ENCODE measurements at regions not wholly inside any gene's neighbourhood (a gene's known extent, or its start where the extent isn't known, plus 50 kb on each side); places are given as distances from the start of the nearest gene placed in this dataset.
"Not testable (repeated sequence)": the region's sequence is repeated elsewhere in the genome, so short reads cannot be mapped to it uniquely, and the experiment has no call there.

- peaks cover 5% of the 10 kb centered on the region for H3K36me3 Mint-ChIP-seq (ENCODE audit: low read depth)
- H3K4me1 Mint-ChIP-seq: no peaks in the 10 kb centered on the region
- no peak overlapping the region for H3K4me3 Mint-ChIP-seq
- no peak for DNase-seq
- TF ChIP-seq CTCF (IDR thresholded peaks at IDR 0.05): peak; percentile 48
- peaks cover 52% of the 10 kb centered on the region for H3K9me3 Mint-ChIP-seq
- H3K27me3 Mint-ChIP-seq (ENCODE audit: low read depth, poor library complexity): peaks cover 20% of the 10 kb centered on the region
- no peak overlapping the region for H3K27ac Mint-ChIP-seq
These were observed 63.2 kb upstream of the SNX19 start for GRCh38 chr11:130979386-130979972.

- no peaks in the 10 kb centered on the region for H3K4me1 Mint-ChIP-seq
- no peak for DNase-seq
- H3K4me3 Mint-ChIP-seq: no peak overlapping the region
- H3K27me3 Mint-ChIP-seq (ENCODE audit: low read depth, poor library complexity): peaks cover 15% of the 10 kb centered on the region
- peaks cover 54% of the 10 kb centered on the region for H3K9me3 Mint-ChIP-seq
- no peak overlapping the region for H3K27ac Mint-ChIP-seq
- peaks cover 5% of the 10 kb centered on the region for H3K36me3 Mint-ChIP-seq (ENCODE audit: low read depth)
- no peak for TF ChIP-seq CTCF (IDR thresholded peaks at IDR 0.05)
These were observed 64.0 kb upstream of the SNX19 start for GRCh38 chr11:130980071-130980862.

- H3K36me3 Mint-ChIP-seq (ENCODE audit: low read depth); H3K4me1 Mint-ChIP-seq; H3K27ac Mint-ChIP-seq; H3K27me3 Mint-ChIP-seq (ENCODE audit: low read depth, poor library complexity); DNase-seq; H3K4me3 Mint-ChIP-seq: not testable (repeated sequence)
- peaks cover 49% of the 10 kb centered on the region for H3K9me3 Mint-ChIP-seq
These were observed 68.0 kb upstream of the SNX19 start for GRCh38 chr11:130984241-130984640.

GRCh38 chr11:130992788-130993187 is 76.5 kb upstream of the SNX19 start:
- no peak overlapping the region for H3K4me3 Mint-ChIP-seq
- no peak for TF ChIP-seq CTCF (IDR thresholded peaks at IDR 0.05)

GRCh38 chr11:130994043-130994442 is 77.8 kb upstream of the SNX19 start:
- Mint-ChIP-seq H3K9me3 (peaks cover 10% of the 10 kb centered on the region), H3K27me3 (ENCODE audit: low read depth, poor library complexity) (peaks cover 13% of the 10 kb centered on the region), H3K4me3 (no peak overlapping the region), H3K27ac (no peak overlapping the region), H3K36me3 (ENCODE audit: low read depth) (no peaks in the 10 kb centered on the region), H3K4me1 (no peaks in the 10 kb centered on the region)
- DNase-seq: no peak
- no peak for TF ChIP-seq CTCF (IDR thresholded peaks at IDR 0.05)

More at GRCh38 chr11:130992788-130993187, 76.5 kb upstream of the SNX19 start:
- Mint-ChIP-seq H3K9me3 (peaks cover 13% of the 10 kb centered on the region), H3K27me3 (ENCODE audit: low read depth, poor library complexity) (peaks cover 13% of the 10 kb centered on the region), H3K36me3 (ENCODE audit: low read depth) (no peaks in the 10 kb centered on the region), H3K4me1 (no peaks in the 10 kb centered on the region), H3K27ac (no peak overlapping the region)
- no peak for DNase-seq

GRCh38 chr11:130995266-130995665 is 79.0 kb upstream of the SNX19 start:
- no peak for TF ChIP-seq CTCF (IDR thresholded peaks at IDR 0.05)
- Mint-ChIP-seq H3K36me3 (ENCODE audit: low read depth) (no peaks in the 10 kb centered on the region), H3K4me3 (no peak overlapping the region), H3K4me1 (no peaks in the 10 kb centered on the region), H3K27me3 (ENCODE audit: low read depth, poor library complexity) (peaks cover 13% of the 10 kb centered on the region), H3K27ac (no peak overlapping the region), H3K9me3 (peaks cover 5% of the 10 kb centered on the region)
- no peak for DNase-seq
